Endodermal cell (in vitro differentiated cells): ENCODE measurements at regions not wholly inside any gene's neighbourhood (a gene's known extent, or its start where the extent isn't known, plus 50 kb on each side); places are given as distances from the start of the nearest gene placed in this dataset.

Experiments
- DNase-seq: peaks from one replicate; pipeline ENCODE4 v3.0.0-alpha.2; 2017
- H3K27ac ChIP-seq: 2 replicates; pipeline ENCODE4 v1.5.1; 2013; ENCODE audit warnings: mild to moderate bottlenecking, low read depth, low read length, moderate library complexity
- H3K27me3 ChIP-seq: 2 replicates; pipeline ENCODE4 v1.6.1; 2013; ENCODE audit warnings: mild to moderate bottlenecking, low read length, moderate library complexity; ENCODE audit not compliant: insufficient read depth, control insufficient read depth, poor library complexity, severe bottlenecking
- H3K36me3 ChIP-seq: 2 replicates; pipeline ENCODE4 v1.7.0; 2013; ENCODE audit warnings: mild to moderate bottlenecking, low read length, moderate library complexity; ENCODE audit not compliant: control insufficient read depth, insufficient read depth
- H3K4me1 ChIP-seq: one replicate; pipeline ENCODE4 v1.7.0; 2013; ENCODE audit warnings: low read length; ENCODE audit not compliant: control insufficient read depth, insufficient read depth
- H3K4me3 ChIP-seq: 2 replicates; pipeline ENCODE4 v1.5.1; 2013; ENCODE audit warnings: mild to moderate bottlenecking, low read length, moderate library complexity
- H3K9ac ChIP-seq: 2 replicates; pipeline ENCODE4 v1.6.1; 2013; ENCODE audit warnings: mild to moderate bottlenecking, low read length, moderate library complexity; ENCODE audit not compliant: poor library complexity, severe bottlenecking; ENCODE audit errors: extremely low read depth
- H3K9me3 ChIP-seq: 2 replicates; pipeline ENCODE4 v1.6.1; 2013; ENCODE audit warnings: mild to moderate bottlenecking, low read length, moderate library complexity; ENCODE audit not compliant: control insufficient read depth
- H3K27ac Mint-ChIP-seq: 2 replicates; pipeline ENCODE4 v1.8.0; 2020; ENCODE audit warnings: mixed read lengths
- H3K27me3 Mint-ChIP-seq: 2 replicates; pipeline ENCODE4 v1.8.0; 2021; ENCODE audit warnings: mild to moderate bottlenecking, mixed read lengths; ENCODE audit not compliant: insufficient read depth
- H3K36me3 Mint-ChIP-seq: 2 replicates; pipeline ENCODE4 v1.8.0; 2020; ENCODE audit warnings: low read depth, mixed read lengths
- H3K4me1 Mint-ChIP-seq: 2 replicates; pipeline ENCODE4 v1.8.0; 2020; ENCODE audit warnings: mixed read lengths
- H3K4me3 Mint-ChIP-seq: 2 replicates; pipeline ENCODE4 v1.8.0; 2020; ENCODE audit warnings: mild to moderate bottlenecking, moderate library complexity, mixed read lengths
- H3K9me3 Mint-ChIP-seq: 2 replicates; pipeline ENCODE4 v1.8.0; 2020; ENCODE audit warnings: mild to moderate bottlenecking, mixed read lengths
- CTCF ChIP-seq: fragments of 200-600 bp; sonication (generic); conservative IDR thresholded peaks from 2 replicates; pipeline ENCODE4 v1.5.0; 2021; ENCODE audit warnings: antibody characterized with exemption, mild to moderate bottlenecking
- WGBS, 2 experiments: methylation state at CpG; one replicate each; pipeline versions ENCODE4 v1.1.5 to v1.1.7; 2013; ENCODE audit warnings: missing lambda C conversion rate in 2 of 2, mixed read lengths in 1 of 2; ENCODE audit not compliant: insufficient coverage in 1 of 2, insufficient read length in 1 of 2; 5-methylcytosine and 5-hydroxymethylcytosine counted together

GRCh38 chr20:39563349-39563748 lies 601.2 kb downstream of the DHX35 start:
- Mint-ChIP-seq H3K27ac (no peak overlapping the region), H3K4me1 (peaks cover 2% of the 10 kb centered on the region), H3K4me3 (no peak overlapping the region), H3K36me3 (no peaks in the 10 kb centered on the region), H3K9me3 (no peaks in the 10 kb centered on the region), H3K27me3 (no peaks in the 10 kb centered on the region)
- no peak for TF ChIP-seq CTCF
- H3K27ac ChIP-seq, result no peak overlapping the region
- no peaks in the 10 kb centered on the region for H3K4me1 ChIP-seq
- H3K36me3 ChIP-seq, result no peaks in the 10 kb centered on the region
- no peak for DNase-seq
- H3K9ac ChIP-seq, result no peak overlapping the region
- H3K9me3 ChIP-seq, result no peaks in the 10 kb centered on the region
- no peaks in the 10 kb centered on the region for H3K27me3 ChIP-seq
- WGBS, 2 experiments, result 86 to 88% methylated on average over 4 of the region's 4 CpGs
- H3K4me3 ChIP-seq, result no peak overlapping the region

DNA sequence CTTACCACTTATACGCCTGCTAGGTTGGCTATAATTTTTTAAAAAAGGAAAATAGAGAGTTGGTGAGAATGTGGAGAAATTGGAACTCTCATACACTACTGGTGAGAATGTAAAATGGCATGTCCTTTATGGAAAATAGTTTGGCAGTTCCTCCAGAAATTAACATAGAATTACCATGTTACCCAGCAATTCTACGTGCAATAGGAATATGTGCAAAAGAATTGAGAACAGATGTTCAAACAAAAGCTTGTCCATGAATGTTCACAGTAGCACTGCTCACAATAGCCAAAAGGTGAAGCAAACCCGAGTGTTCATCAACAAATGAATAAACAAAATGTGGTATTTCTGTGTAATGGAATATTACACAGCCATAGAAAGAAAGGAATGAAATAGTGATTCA lies 592.2 kb downstream of the DHX35 start:
- no peak for TF ChIP-seq CTCF
- H3K4me1 Mint-ChIP-seq, result no peaks in the 10 kb centered on the region
- H3K36me3 Mint-ChIP-seq, result no peaks in the 10 kb centered on the region
- no peak overlapping the region for H3K27ac Mint-ChIP-seq
- DNase-seq, result no peak
- Histone ChIP-seq H3K4me3 (no peak overlapping the region), H3K27ac (no peak overlapping the region), H3K9ac (no peak overlapping the region), H3K4me1 (no peaks in the 10 kb centered on the region), H3K36me3 (no peaks in the 10 kb centered on the region), H3K27me3 (no peaks in the 10 kb centered on the region), H3K9me3 (no peaks in the 10 kb centered on the region)
- 94 to 98% methylated on average over 2 to 3 of the region's 3 CpGs for WGBS, 2 experiments
- no peaks in the 10 kb centered on the region for H3K9me3 Mint-ChIP-seq
- H3K4me3 Mint-ChIP-seq, result no peak overlapping the region
- H3K27me3 Mint-ChIP-seq, result peaks cover 2% of the 10 kb centered on the region

DNA sequence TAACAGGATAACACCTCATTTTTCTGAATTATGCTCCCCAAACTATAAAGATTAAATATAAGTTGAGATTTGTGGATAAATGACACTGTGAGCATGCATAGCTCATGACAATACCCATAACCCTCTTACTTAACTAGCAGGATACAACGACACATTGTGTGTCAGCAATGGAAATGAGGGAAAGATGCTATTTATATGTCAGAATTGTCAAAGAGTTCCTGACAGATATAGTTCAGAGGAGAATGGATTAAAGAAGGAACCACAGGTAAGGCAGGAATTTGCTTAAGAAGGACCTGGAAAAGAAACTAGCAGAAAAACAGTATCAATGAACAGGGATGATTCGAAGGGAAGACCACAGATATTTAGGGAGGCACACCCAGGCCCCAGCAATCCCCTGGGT lies 591.0 kb downstream of the DHX35 start:
- peaks cover 2% of the 10 kb centered on the region for H3K27me3 Mint-ChIP-seq
- no peaks in the 10 kb centered on the region for H3K36me3 ChIP-seq
- DNase-seq, result no peak
- no peak overlapping the region for H3K4me3 ChIP-seq
- H3K4me3 Mint-ChIP-seq, result no peak overlapping the region
- TF ChIP-seq CTCF, result no peak
- no peaks in the 10 kb centered on the region for H3K36me3 Mint-ChIP-seq
- no peaks in the 10 kb centered on the region for H3K9me3 ChIP-seq
- H3K9me3 Mint-ChIP-seq, result no peaks in the 10 kb centered on the region
- WGBS, 2 experiments, result 93 to 98% methylated on average over 2 of the region's 2 CpGs
- no peaks in the 10 kb centered on the region for H3K4me1 ChIP-seq
- no peaks in the 10 kb centered on the region for H3K4me1 Mint-ChIP-seq
- H3K27me3 ChIP-seq, result no peaks in the 10 kb centered on the region
- H3K9ac ChIP-seq, result no peak overlapping the region
- H3K27ac ChIP-seq, result no peak overlapping the region
- no peak overlapping the region for H3K27ac Mint-ChIP-seq
